HepG2 (cell line): ENCODE measurements at regions not wholly inside any gene's neighbourhood (a gene's known extent, or its start where the extent isn't known, plus 50 kb on each side); places are given as distances from the start of the nearest gene placed in this dataset.

ENCODE experiments used
- ATAC-seq: fragments of 200-7000 bp; cut with Tn5 transposase; 3 replicates; pipeline ENCODE4 v1.9.1; 2020; ENCODE audit warnings: mild to moderate bottlenecking, moderate library complexity
- BruUV-seq: library from RNA; stranded (reverse); fragments of 400-500 nt; replicated peaks from 2 replicates; lab custom pipeline; 2021; lab: Mats Ljungman, UMichigan
- CTCF ChIA-PET: fragments of 300-600 bp; formaldehyde crosslinking; extraction: SDS; loops from one replicate; lab custom pipeline; 2021; ENCODE audit warnings: low total read pairs, inconsistent platforms, low intra/inter-chr PET ratio; lab: Yijun Ruan, JAX
- POLR2A ChIA-PET: fragments of 350-600 bp; sonication (Branson Sonifier 250); formaldehyde crosslinking; loops from one replicate; lab custom pipeline; 2020; ENCODE audit warnings: antibody characterized with exemption, inconsistent platforms; lab: Yijun Ruan, JAX
- DNase-seq: peaks from one replicate; pipeline ENCODE4 v3.0.0-alpha.2; 2015; ENCODE audit warnings: low spot score
- FAIRE-seq: peaks from 3 replicates; lab custom pipeline; 2011; peaks lifted over from hg19 to GRCh38; lab: Jason Lieb, UNC
- H2AFZ ChIP-seq: one replicate; pipeline ENCODE4 v1.6.1; 2011; ENCODE audit warnings: low read length, inconsistent platforms
- H3K27ac ChIP-seq: fragments of 300-600 bp; 3 replicates; pipeline ENCODE4 v1.8.0; 2011; ENCODE audit warnings: mixed run types, mild to moderate bottlenecking, mixed read lengths, low read length, inconsistent platforms; ENCODE audit not compliant: insufficient read depth; ENCODE audit errors: extremely low read length
- H3K27me3 ChIP-seq, 2 experiments: fragments of 200-600 bp in 1 of 2; 2 replicates in 1 of 2; 3 replicates in 1 of 2; pipeline versions ENCODE4 v1.6.0 to v1.8.0; 2011; ENCODE audit warnings: low read length in 2 of 2, mild to moderate bottlenecking in 2 of 2, moderate library complexity in 2 of 2, inconsistent platforms in 1 of 2; ENCODE audit not compliant: insufficient read depth in 2 of 2, control insufficient read depth in 1 of 2
- H3K36me3 ChIP-seq, 2 experiments: fragments of 200-600 bp in 1 of 2; replicated peaks in 1 of 2; 2 replicates in 1 of 2; 3 replicates in 1 of 2; pipeline versions ENCODE4 v1.5.1 to v1.8.0; 2011; ENCODE audit warnings: low read length in 2 of 2, inconsistent platforms in 1 of 2; ENCODE audit not compliant: insufficient read depth in 2 of 2, control insufficient read depth in 1 of 2
- H3K4me1 ChIP-seq: 2 replicates; pipeline ENCODE4 v1.5.1; 2012; ENCODE audit warnings: low read length, inconsistent platforms; ENCODE audit not compliant: insufficient read depth
- H3K4me2 ChIP-seq: 2 replicates; pipeline ENCODE4 v1.6.0; 2011; ENCODE audit warnings: low read depth, low read length, inconsistent platforms
- H3K4me3 ChIP-seq, 3 experiments: fragments of 200-600 bp in 1 of 3; sonication (generic), shearing (Covaris generic) in 1 of 3; replicated peaks in 1 of 3; 2 replicates each; pipeline ENCODE4 v1.5.1; 2011 to 2016; ENCODE audit warnings: low read length in 3 of 3, inconsistent platforms in 2 of 3, low read depth in 2 of 3, mild to moderate bottlenecking in 2 of 3, control low read depth in 1 of 3, mixed read lengths in 1 of 3; ENCODE audit not compliant: insufficient read depth in 1 of 3
- H3K79me2 ChIP-seq: one replicate; pipeline ENCODE4 v1.6.1; 2011; ENCODE audit warnings: low read length, inconsistent platforms; ENCODE audit not compliant: insufficient read depth
- H3K9ac ChIP-seq: 2 replicates; pipeline ENCODE4 v1.6.0; 2011; ENCODE audit warnings: mild to moderate bottlenecking, low read depth, low read length, inconsistent platforms; ENCODE audit not compliant: insufficient read depth
- H3K9me3 ChIP-seq: 2 replicates; pipeline ENCODE4 v1.5.1; 2012; ENCODE audit warnings: mild to moderate bottlenecking, low read length
- H4K20me1 ChIP-seq: 2 replicates; pipeline ENCODE4 v1.6.0; 2011; ENCODE audit warnings: inconsistent platforms, mild to moderate bottlenecking, low read length, moderate library complexity; ENCODE audit not compliant: insufficient read depth
- DNMT1 ChIP-seq: sonication (generic); formaldehyde crosslinking; IDR thresholded peaks from 2 replicates; pipeline ENCODE4 v1.5.1; 2020; ENCODE audit warnings: mild to moderate bottlenecking, missing genetic modification reagents
- FOXA1 ChIP-seq, 2 experiments: fragments of 450-650 bp in 1 of 2; sonication (generic) in 1 of 2; formaldehyde crosslinking in 1 of 2; IDR thresholded peaks; 2 replicates each; pipeline versions ENCODE4 v1.4.0 to v1.6.1; 2016 to 2020; ENCODE audit warnings: missing genetic modification reagents in 1 of 2
- HES4 ChIP-seq: sonication (generic); formaldehyde crosslinking; IDR thresholded peaks from 2 replicates; pipeline ENCODE4 v1.9.0; 2021; ENCODE audit warnings: mild to moderate bottlenecking, missing genetic modification reagents, borderline replicate concordance
- MTF1 ChIP-seq: sonication (generic); formaldehyde crosslinking; IDR thresholded peaks from 2 replicates; pipeline ENCODE4 v1.5.0; 2020; ENCODE audit warnings: missing genetic modification reagents
- NCOA2 ChIP-seq: sonication (generic); formaldehyde crosslinking; IDR thresholded peaks from 2 replicates; pipeline ENCODE4 v1.8.0; 2022; ENCODE audit warnings: inconsistent platforms
- RFX1 ChIP-seq: fragments of 450-650 bp; IDR thresholded peaks from 2 replicates; pipeline ENCODE4 v1.6.1; 2017
- RXRA ChIP-seq: sonication (generic); formaldehyde crosslinking; IDR thresholded peaks from 2 replicates; pipeline ENCODE4 v1.5.1; 2020; ENCODE audit warnings: missing genetic modification reagents
- SOX13 ChIP-seq, 3 experiments: fragments of 450-650 bp in 1 of 3; sonication (generic) in 1 of 3; formaldehyde crosslinking in 1 of 3; IDR thresholded peaks in 2 of 3; conservative IDR thresholded peaks in 1 of 3; 2 replicates each; pipeline versions ENCODE4 v1.5.0 to v1.6.1; 2016 to 2020; ENCODE audit warnings: antibody characterized with exemption in 1 of 3, mild to moderate bottlenecking in 1 of 3, missing compliant biosample characterization in 1 of 3, missing genetic modification reagents in 1 of 3, moderate library complexity in 1 of 3
- SOX6 ChIP-seq, 2 experiments: fragments of 450-650 bp in 1 of 2; sonication (generic) in 1 of 2; formaldehyde crosslinking in 1 of 2; IDR thresholded peaks; 2 replicates each; pipeline versions ENCODE4 v1.4.0 to v1.6.1; 2017 to 2020; ENCODE audit warnings: antibody characterized with exemption in 1 of 2, mild to moderate bottlenecking in 1 of 2, missing genetic modification reagents in 1 of 2
- ZFP90 ChIP-seq: sonication (generic); formaldehyde crosslinking; IDR thresholded peaks from 2 replicates; pipeline ENCODE4 v1.8.0; 2022; ENCODE audit warnings: missing genetic modification reagents, mild to moderate bottlenecking, inconsistent platforms, borderline replicate concordance
- ZNF17 ChIP-seq: sonication (generic); formaldehyde crosslinking; IDR thresholded peaks from 2 replicates; pipeline ENCODE4 v1.5.0; 2020; ENCODE audit warnings: mild to moderate bottlenecking, missing genetic modification reagents
- ZNF546 ChIP-seq: sonication (generic); formaldehyde crosslinking; conservative IDR thresholded peaks from 2 replicates; pipeline ENCODE4 v1.8.1; 2023; ENCODE audit warnings: mild to moderate bottlenecking, missing genetic modification reagents
- ZNF564 ChIP-seq: sonication (generic); formaldehyde crosslinking; IDR thresholded peaks from 2 replicates; pipeline ENCODE4 v1.8.1; 2023; ENCODE audit warnings: mild to moderate bottlenecking, missing genetic modification reagents
- ZNF605 ChIP-seq: sonication (generic); formaldehyde crosslinking; IDR thresholded peaks from 2 replicates; pipeline ENCODE4 v1.8.0; 2022; ENCODE audit warnings: mild to moderate bottlenecking, missing genetic modification reagents
- ZSCAN9 ChIP-seq: IDR thresholded peaks from 2 replicates; pipeline ENCODE4 v1.6.1; 2016; ENCODE audit warnings: borderline replicate concordance
- WGBS: methylation state at CpG from one replicate; pipeline ENCODE4 v1.1.6; 2017; ENCODE audit warnings: low lambda C conversion rate; 5-methylcytosine and 5-hydroxymethylcytosine counted together
- in situ Hi-C: cut with HindIII; loops from 2 replicates; pipeline ENCODE4 v1.10.0; 2017; ENCODE audit warnings: low pct_unique_long_range_greater_than_20kb; ENCODE audit not compliant: extremely low pct_ligation_motif_present
- intact Hi-C: fragments of 100-400 bp; cut with micrococcal nuclease; formaldehyde crosslinking; loops from one replicate; pipeline ENCODE4 v1.10.0; 2022; ENCODE audit not compliant: unreplicated experiment
- TF ChIP-seq, protein P1 (sequence below): sonication (generic); formaldehyde crosslinking; IDR thresholded peaks from 2 replicates; pipeline ENCODE4 v1.5.0; 2020; ENCODE audit warnings: missing genetic modification reagents
- TF ChIP-seq, protein P2 (sequence below): sonication (generic); formaldehyde crosslinking; IDR thresholded peaks from 2 replicates; pipeline ENCODE4 v1.8.1; 2022; ENCODE audit warnings: mild to moderate bottlenecking, missing genetic modification reagents
- TF ChIP-seq, protein P3 (sequence below): sonication (generic); formaldehyde crosslinking; conservative IDR thresholded peaks from 2 replicates; pipeline ENCODE4 v1.4.0; 2020; ENCODE audit warnings: missing genetic modification reagents
- TF ChIP-seq, protein P4 (sequence below): sonication (generic); formaldehyde crosslinking; conservative IDR thresholded peaks from 2 replicates; pipeline ENCODE4 v1.8.0; 2022; ENCODE audit warnings: mild to moderate bottlenecking, moderate library complexity, missing genetic modification reagents

DNA sequence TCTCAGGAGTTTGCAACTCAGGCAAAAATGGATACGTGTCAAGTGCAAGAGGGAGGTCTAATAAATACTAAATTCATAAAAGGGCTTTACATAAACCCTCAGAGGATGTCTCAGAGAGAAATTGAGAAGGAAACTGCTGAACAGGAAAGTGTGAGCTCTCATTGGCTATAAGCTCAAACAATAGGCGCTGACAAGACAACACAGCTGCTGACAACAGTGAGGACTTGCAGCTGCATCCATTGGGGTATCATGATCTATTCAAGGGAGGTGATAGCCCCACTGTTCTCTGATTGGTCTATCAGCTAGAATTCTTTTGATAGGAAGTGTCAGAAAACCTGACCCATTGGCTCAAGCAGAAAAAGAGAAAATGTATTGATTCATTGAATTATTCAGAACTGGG lies 187.2 kb downstream of the CBLN1 start (continued):
- no peak for TF ChIP-seq FOXA1 (IDR thresholded peaks at IDR 0.05)
- TF ChIP-seq FOXA1 (CRISPR knock-in tag; IDR thresholded peaks at IDR 0.05): no peak

DNA sequence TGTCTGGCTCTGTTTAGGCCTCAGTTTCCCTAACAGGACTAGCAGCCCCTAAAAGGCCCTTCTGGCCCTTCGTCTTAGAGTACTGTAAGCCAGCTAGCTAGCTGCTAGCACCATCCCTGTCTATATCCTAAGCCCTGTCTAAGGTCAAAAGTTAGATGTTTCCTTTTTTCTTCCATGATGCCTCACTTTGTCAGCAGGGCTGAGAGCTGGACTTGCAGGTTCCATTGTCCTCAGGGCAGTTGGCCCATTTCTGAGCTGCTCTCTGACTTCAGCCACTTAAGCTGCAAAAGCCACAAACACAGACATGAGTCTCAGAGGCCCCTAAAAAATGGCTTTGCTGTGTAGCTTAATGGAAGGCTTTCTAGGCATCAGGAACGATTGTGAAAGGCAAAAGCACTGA lies 187.7 kb downstream of the CBLN1 start:
- BruUV-seq: no TSS peak
- FAIRE-seq (no peak), DNase-seq (no peak), ATAC-seq (no peak)
- POLR2A ChIA-PET: no interaction called here
- H3K79me2 ChIP-seq: no peaks in the 10 kb centered on the region
- H3K4me2 ChIP-seq: no peak overlapping the region
- TF ChIP-seq ZNF546 (no peak), SOX6 (IDR thresholded peaks at IDR 0.05) (no peak), SOX6 (CRISPR knock-in tag; IDR thresholded peaks at IDR 0.05) (no peak), ZFP90 (no peak), RXRA (no peak), ZNF17 (CRISPR knock-in tag) (no peak), SOX13 (IDR thresholded peaks at IDR 0.05) (no peak), SOX13 (CRISPR knock-in tag; conservative IDR thresholded peaks at IDR 0.05 in 1 of 2, IDR thresholded peaks at IDR 0.05 in 1 of 2) (no peak), ZNF564 (CRISPR knock-in tag) (no peak), DNMT1 (CRISPR knock-in tag) (no peak), RFX1 (no peak), NCOA2 (no peak), ZNF605 (CRISPR knock-in tag) (no peak), MTF1 (no peak), HES4 (no peak), ZSCAN9 (CRISPR knock-in tag) (no peak)
- TF ChIP-seq, protein P1, sequence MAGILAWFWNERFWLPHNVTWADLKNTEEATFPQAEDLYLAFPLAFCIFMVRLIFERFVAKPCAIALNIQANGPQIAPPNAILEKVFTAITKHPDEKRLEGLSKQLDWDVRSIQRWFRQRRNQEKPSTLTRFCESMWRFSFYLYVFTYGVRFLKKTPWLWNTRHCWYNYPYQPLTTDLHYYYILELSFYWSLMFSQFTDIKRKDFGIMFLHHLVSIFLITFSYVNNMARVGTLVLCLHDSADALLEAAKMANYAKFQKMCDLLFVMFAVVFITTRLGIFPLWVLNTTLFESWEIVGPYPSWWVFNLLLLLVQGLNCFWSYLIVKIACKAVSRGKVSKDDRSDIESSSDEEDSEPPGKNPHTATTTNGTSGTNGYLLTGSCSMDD (CRISPR knock-in tag): no peak
- TF ChIP-seq, protein P2, sequence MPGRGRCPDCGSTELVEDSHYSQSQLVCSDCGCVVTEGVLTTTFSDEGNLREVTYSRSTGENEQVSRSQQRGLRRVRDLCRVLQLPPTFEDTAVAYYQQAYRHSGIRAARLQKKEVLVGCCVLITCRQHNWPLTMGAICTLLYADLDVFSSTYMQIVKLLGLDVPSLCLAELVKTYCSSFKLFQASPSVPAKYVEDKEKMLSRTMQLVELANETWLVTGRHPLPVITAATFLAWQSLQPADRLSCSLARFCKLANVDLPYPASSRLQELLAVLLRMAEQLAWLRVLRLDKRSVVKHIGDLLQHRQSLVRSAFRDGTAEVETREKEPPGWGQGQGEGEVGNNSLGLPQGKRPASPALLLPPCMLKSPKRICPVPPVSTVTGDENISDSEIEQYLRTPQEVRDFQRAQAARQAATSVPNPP (CRISPR knock-in tag): no peak
- TF ChIP-seq, protein P3, sequence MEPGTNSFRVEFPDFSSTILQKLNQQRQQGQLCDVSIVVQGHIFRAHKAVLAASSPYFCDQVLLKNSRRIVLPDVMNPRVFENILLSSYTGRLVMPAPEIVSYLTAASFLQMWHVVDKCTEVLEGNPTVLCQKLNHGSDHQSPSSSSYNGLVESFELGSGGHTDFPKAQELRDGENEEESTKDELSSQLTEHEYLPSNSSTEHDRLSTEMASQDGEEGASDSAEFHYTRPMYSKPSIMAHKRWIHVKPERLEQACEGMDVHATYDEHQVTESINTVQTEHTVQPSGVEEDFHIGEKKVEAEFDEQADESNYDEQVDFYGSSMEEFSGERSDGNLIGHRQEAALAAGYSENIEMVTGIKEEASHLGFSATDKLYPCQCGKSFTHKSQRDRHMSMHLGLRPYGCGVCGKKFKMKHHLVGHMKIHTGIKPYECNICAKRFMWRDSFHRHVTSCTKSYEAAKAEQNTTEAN: no peak
- TF ChIP-seq, protein P4, sequence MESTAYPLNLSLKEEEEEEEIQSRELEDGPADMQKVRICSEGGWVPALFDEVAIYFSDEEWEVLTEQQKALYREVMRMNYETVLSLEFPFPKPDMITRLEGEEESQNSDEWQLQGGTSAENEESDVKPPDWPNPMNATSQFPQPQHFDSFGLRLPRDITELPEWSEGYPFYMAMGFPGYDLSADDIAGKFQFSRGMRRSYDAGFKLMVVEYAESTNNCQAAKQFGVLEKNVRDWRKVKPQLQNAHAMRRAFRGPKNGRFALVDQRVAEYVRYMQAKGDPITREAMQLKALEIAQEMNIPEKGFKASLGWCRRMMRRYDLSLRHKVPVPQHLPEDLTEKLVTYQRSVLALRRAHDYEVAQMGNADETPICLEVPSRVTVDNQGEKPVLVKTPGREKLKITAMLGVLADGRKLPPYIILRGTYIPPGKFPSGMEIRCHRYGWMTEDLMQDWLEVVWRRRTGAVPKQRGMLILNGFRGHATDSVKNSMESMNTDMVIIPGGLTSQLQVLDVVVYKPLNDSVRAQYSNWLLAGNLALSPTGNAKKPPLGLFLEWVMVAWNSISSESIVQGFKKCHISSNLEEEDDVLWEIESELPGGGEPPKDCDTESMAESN (CRISPR knock-in tag): no peak
- peaks cover 13% of the 10 kb centered on the region; the same call in 1 of the 2 replicates for H3K4me1 ChIP-seq
- no peak overlapping the region for H3K9ac ChIP-seq
- no peak overlapping the region for H3K4me3 ChIP-seq
- no peaks in the 10 kb centered on the region for H3K36me3 ChIP-seq
- H3K27me3 ChIP-seq: no peaks in the 10 kb centered on the region
- no peak overlapping the region for H2AFZ ChIP-seq
- H3K27ac ChIP-seq: no peak overlapping the region
- CTCF ChIA-PET: no interaction called here
- in situ Hi-C loops (no loop called here), intact Hi-C loops (no loop called here)
- 0% methylated on average over 2 of the region's 2 CpGs for WGBS
- no peaks in the 10 kb centered on the region for H3K9me3 ChIP-seq
- H4K20me1 ChIP-seq: no peaks in the 10 kb centered on the region
